Astrocyte (in vitro differentiated cells and primary cell): ENCODE measurements at regions not wholly inside any gene's neighbourhood (a gene's known extent, or its start where the extent isn't known, plus 50 kb on each side); places are given as distances from the start of the nearest gene placed in this dataset.

Experiments
- DNase-seq: peaks from one replicate; pipeline ENCODE4 v3.0.0-alpha.2; 2010; ENCODE audit warnings: low read depth
- FAIRE-seq: peaks from 2 replicates; lab custom pipeline; 2011; peaks lifted over from hg19 to GRCh38; lab: Jason Lieb, UNC
- H2AFZ ChIP-seq: 2 replicates; pipeline ENCODE4 v1.6.0; 2012; ENCODE audit warnings: low read depth, low read length, inconsistent platforms
- H3K27ac ChIP-seq: 2 replicates; pipeline ENCODE4 v1.5.1; 2011; ENCODE audit warnings: low read depth, low read length, inconsistent platforms
- H3K27me3 ChIP-seq: 2 replicates; pipeline ENCODE4 v1.6.0; 2011; ENCODE audit warnings: low read length, inconsistent platforms; ENCODE audit not compliant: insufficient read depth
- H3K36me3 ChIP-seq: 2 replicates; pipeline ENCODE4 v1.5.1; 2011; ENCODE audit warnings: low read length, inconsistent platforms; ENCODE audit not compliant: insufficient read depth
- H3K4me1 ChIP-seq: 2 replicates; pipeline ENCODE4 v1.5.1; 2011; ENCODE audit warnings: low read length, inconsistent platforms; ENCODE audit not compliant: insufficient read depth
- H3K4me2 ChIP-seq: 2 replicates; pipeline ENCODE4 v1.6.0; 2012; ENCODE audit warnings: low read length, inconsistent platforms
- H3K4me3 ChIP-seq: 2 replicates; pipeline ENCODE4 v1.5.1; 2011; ENCODE audit warnings: low read depth, mild to moderate bottlenecking, low read length, inconsistent platforms; ENCODE audit not compliant: insufficient read depth
- H3K79me2 ChIP-seq: 2 replicates; pipeline ENCODE4 v1.6.0; 2012; ENCODE audit warnings: mild to moderate bottlenecking, low read length, inconsistent platforms; ENCODE audit not compliant: insufficient read depth
- H3K9ac ChIP-seq: 2 replicates; pipeline ENCODE4 v1.6.0; 2012; ENCODE audit warnings: mild to moderate bottlenecking, low read length, inconsistent platforms
- H3K9me3 ChIP-seq: 2 replicates; pipeline ENCODE4 v1.5.1; 2012; ENCODE audit warnings: low read depth, mild to moderate bottlenecking, low read length, inconsistent platforms; ENCODE audit not compliant: insufficient read depth
- H4K20me1 ChIP-seq: 2 replicates; pipeline ENCODE4 v1.6.0; 2012; ENCODE audit warnings: low read length, inconsistent platforms; ENCODE audit not compliant: insufficient read depth
- H3K27ac Mint-ChIP-seq: one replicate; pipeline ENCODE4 v1.8.0; 2021; ENCODE audit warnings: mild to moderate bottlenecking, mixed read lengths; ENCODE audit not compliant: unreplicated experiment
- H3K27me3 Mint-ChIP-seq: one replicate; pipeline ENCODE4 v1.8.0; 2021; ENCODE audit warnings: low read depth, mixed read lengths; ENCODE audit not compliant: unreplicated experiment
- H3K36me3 Mint-ChIP-seq: one replicate; pipeline ENCODE4 v1.8.0; 2021; ENCODE audit warnings: low read depth, mixed read lengths; ENCODE audit not compliant: unreplicated experiment
- H3K4me1 Mint-ChIP-seq: one replicate; pipeline ENCODE4 v1.8.0; 2021; ENCODE audit warnings: low read depth, mixed read lengths; ENCODE audit not compliant: unreplicated experiment
- H3K4me3 Mint-ChIP-seq: one replicate; pipeline ENCODE4 v1.8.0; 2021; ENCODE audit warnings: mild to moderate bottlenecking, moderate library complexity, mixed read lengths; ENCODE audit not compliant: unreplicated experiment
- H3K9me3 Mint-ChIP-seq: one replicate; pipeline ENCODE4 v1.8.0; 2021; ENCODE audit warnings: mild to moderate bottlenecking, mixed read lengths; ENCODE audit not compliant: unreplicated experiment
- CTCF ChIP-seq: IDR thresholded peaks from 2 replicates; pipeline ENCODE4 v1.5.1; 2011; ENCODE audit warnings: low read depth, mild to moderate bottlenecking, inconsistent platforms, low read length, moderate library complexity; ENCODE audit not compliant: insufficient read depth
- EZH2 ChIP-seq: IDR thresholded peaks from 2 replicates; pipeline ENCODE4 v1.6.1; 2012; ENCODE audit warnings: mild to moderate bottlenecking, low read length, inconsistent platforms; ENCODE audit not compliant: insufficient read depth

- no peaks in the 10 kb centered on the region for H3K27me3 ChIP-seq
- Mint-ChIP-seq H3K4me3 (no peak overlapping the region), H3K36me3 (no peaks in the 10 kb centered on the region), H3K27ac (no peak overlapping the region), H3K9me3 (no peaks in the 10 kb centered on the region), H3K4me1 (peaks cover 8% of the 10 kb centered on the region), H3K27me3 (peaks cover 44% of the 10 kb centered on the region)
- H3K9ac ChIP-seq, result no peak overlapping the region
- no peak overlapping the region for H3K4me2 ChIP-seq
- H3K4me1 ChIP-seq, result no peaks in the 10 kb centered on the region
- H3K79me2 ChIP-seq, result no peaks in the 10 kb centered on the region
- FAIRE-seq (no peak), DNase-seq (no peak)
- no peaks in the 10 kb centered on the region for H3K9me3 ChIP-seq
- TF ChIP-seq EZH2, result no peak
- no peak for TF ChIP-seq CTCF
- H2AFZ ChIP-seq, result no peak overlapping the region
- no peaks in the 10 kb centered on the region for H3K36me3 ChIP-seq
- H4K20me1 ChIP-seq, result no peaks in the 10 kb centered on the region
- no peak overlapping the region for H3K4me3 ChIP-seq
- no peak overlapping the region for H3K27ac ChIP-seq
Measured at GRCh38 chr11:116172156-116172555, 600.6 kb downstream of the BUD13 start.

- H3K4me3 Mint-ChIP-seq, result no peak overlapping the region
- Histone ChIP-seq H3K9me3 (no peaks in the 10 kb centered on the region), H3K79me2 (no peaks in the 10 kb centered on the region), H4K20me1 (no peaks in the 10 kb centered on the region), H2AFZ (no peak overlapping the region), H3K36me3 (no peaks in the 10 kb centered on the region), H3K27ac (no peak overlapping the region), H3K9ac (no peak overlapping the region), H3K4me3 (no peak overlapping the region), H3K4me2 (no peak overlapping the region), H3K4me1 (no peaks in the 10 kb centered on the region), H3K27me3 (no peaks in the 10 kb centered on the region)
- TF ChIP-seq EZH2, result no peak
- TF ChIP-seq CTCF, result no peak
- H3K27ac Mint-ChIP-seq, result no peak overlapping the region
- no peaks in the 10 kb centered on the region for H3K9me3 Mint-ChIP-seq
- DNase-seq (no peak), FAIRE-seq (no peak)
- peaks cover 43% of the 10 kb centered on the region for H3K27me3 Mint-ChIP-seq
- H3K4me1 Mint-ChIP-seq, result peaks cover 14% of the 10 kb centered on the region
- H3K36me3 Mint-ChIP-seq, result no peaks in the 10 kb centered on the region
Measured at GRCh38 chr11:116171271-116172140, 601.3 kb downstream of the BUD13 start.

- H3K4me2 ChIP-seq, result no peak overlapping the region
- no peak overlapping the region for H3K9ac ChIP-seq
- H4K20me1 ChIP-seq, result no peaks in the 10 kb centered on the region
- H3K27me3 ChIP-seq, result no peaks in the 10 kb centered on the region
- Mint-ChIP-seq H3K4me3 (no peak overlapping the region), H3K27ac (no peak overlapping the region), H3K4me1 (peaks cover 17% of the 10 kb centered on the region), H3K27me3 (peaks cover 39% of the 10 kb centered on the region), H3K9me3 (peaks cover 1% of the 10 kb centered on the region), H3K36me3 (no peaks in the 10 kb centered on the region)
- FAIRE-seq, result no peak
- H3K4me1 ChIP-seq, result no peaks in the 10 kb centered on the region
- H3K27ac ChIP-seq, result no peak overlapping the region
- H2AFZ ChIP-seq, result no peak overlapping the region
- H3K79me2 ChIP-seq, result no peaks in the 10 kb centered on the region
- no peaks in the 10 kb centered on the region for H3K36me3 ChIP-seq
- no peaks in the 10 kb centered on the region for H3K9me3 ChIP-seq
- TF ChIP-seq CTCF (no peak), EZH2 (no peak)
- H3K4me3 ChIP-seq, result no peak overlapping the region
- no peak for DNase-seq
Measured at GRCh38 chr11:116170526-116171120, 602.2 kb downstream of the BUD13 start.
